GM13976 (cell line): ENCODE measurements at regions not wholly inside any gene's neighbourhood (a gene's known extent, or its start where the extent isn't known, plus 50 kb on each side); places are given as distances from the start of the nearest gene placed in this dataset.
A peak's percentile ranks its signal among the peaks of the same experiment; 100 is the strongest.

Source experiments
- DNase-seq: peaks from one replicate; pipeline ENCODE4 v3.0.0; 2012; ENCODE audit warnings: low spot score
- in situ Hi-C: fragments of 300-500 bp; cut with MboI; formaldehyde crosslinking; loops from one replicate; pipeline ENCODE4 v1.12.0; 2022; ENCODE audit warnings: low sequenced_read_pairs, mixed read lengths, inconsistent platforms; ENCODE audit not compliant: unreplicated experiment
- TF ChIP-seq, protein P1 (sequence below): IDR thresholded peaks from 2 replicates; pipeline ENCODE4 v1.5.1; 2012; ENCODE audit warnings: borderline replicate concordance, mild to moderate bottlenecking; ENCODE audit not compliant: insufficient read depth; ENCODE audit errors: extremely low read depth, missing control alignments, control extremely low read depth

- DNase-seq, result no peak
- in situ Hi-C loops, result no loop called here
- TF ChIP-seq, protein P1, sequence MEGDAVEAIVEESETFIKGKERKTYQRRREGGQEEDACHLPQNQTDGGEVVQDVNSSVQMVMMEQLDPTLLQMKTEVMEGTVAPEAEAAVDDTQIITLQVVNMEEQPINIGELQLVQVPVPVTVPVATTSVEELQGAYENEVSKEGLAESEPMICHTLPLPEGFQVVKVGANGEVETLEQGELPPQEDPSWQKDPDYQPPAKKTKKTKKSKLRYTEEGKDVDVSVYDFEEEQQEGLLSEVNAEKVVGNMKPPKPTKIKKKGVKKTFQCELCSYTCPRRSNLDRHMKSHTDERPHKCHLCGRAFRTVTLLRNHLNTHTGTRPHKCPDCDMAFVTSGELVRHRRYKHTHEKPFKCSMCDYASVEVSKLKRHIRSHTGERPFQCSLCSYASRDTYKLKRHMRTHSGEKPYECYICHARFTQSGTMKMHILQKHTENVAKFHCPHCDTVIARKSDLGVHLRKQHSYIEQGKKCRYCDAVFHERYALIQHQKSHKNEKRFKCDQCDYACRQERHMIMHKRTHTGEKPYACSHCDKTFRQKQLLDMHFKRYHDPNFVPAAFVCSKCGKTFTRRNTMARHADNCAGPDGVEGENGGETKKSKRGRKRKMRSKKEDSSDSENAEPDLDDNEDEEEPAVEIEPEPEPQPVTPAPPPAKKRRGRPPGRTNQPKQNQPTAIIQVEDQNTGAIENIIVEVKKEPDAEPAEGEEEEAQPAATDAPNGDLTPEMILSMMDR, result no peak
These were observed 58.9 kb upstream of the NCOA1 start for GRCh38 chr2:24432121-24432520.

GRCh38 chr2:24429197-24430074 is 61.6 kb upstream of the NCOA1 start:
- no peak for DNase-seq
- in situ Hi-C loops, result no loop called here
- TF ChIP-seq, protein P1, result no peak

DNA sequence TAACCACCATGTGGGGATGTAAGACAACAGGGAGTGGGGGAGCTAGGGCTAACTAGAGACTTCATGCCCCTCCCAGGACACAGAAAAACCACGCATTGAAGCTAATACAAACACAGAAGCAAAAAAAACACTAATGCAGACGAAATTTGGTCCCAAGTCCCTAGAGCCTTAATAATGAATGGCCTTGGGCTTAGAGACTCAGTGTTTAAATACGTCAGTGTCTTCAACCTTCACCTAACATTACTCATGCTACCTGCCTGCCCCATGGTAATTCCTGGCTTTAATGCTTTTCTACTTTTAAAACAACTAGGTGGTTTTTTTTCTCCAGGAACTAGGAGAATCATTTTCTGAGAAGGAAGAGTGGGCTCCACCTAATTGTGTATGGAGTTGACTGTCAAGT is 64.1 kb upstream of the ITSN2 start:
- TF ChIP-seq, protein P1, result no peak
- in situ Hi-C loops, result loop anchor here (25.0 kb wide), 1 partner anchor 713 kb away; no protein-coding TSS in a partner anchor
- no peak for DNase-seq

GRCh38 chr2:24423095-24423494 is 62.8 kb upstream of the ITSN2 start:
- TF ChIP-seq, protein P1, result no peak
- in situ Hi-C loops, result loop anchor here (25.0 kb wide), 1 partner anchor 714 kb away; no protein-coding TSS in a partner anchor
- no peak for DNase-seq

GRCh38 chr2:24421668-24422067 is 61.3 kb upstream of the ITSN2 start:
- TF ChIP-seq, protein P1, result peak; percentile 50
- in situ Hi-C loops, result loop anchor here (25.0 kb wide), 1 partner anchor 716 kb away; no protein-coding TSS in a partner anchor
- DNase-seq, result peak; percentile 55

GRCh38 chr2:24420373-24420772 is 60.0 kb upstream of the ITSN2 start:
- DNase-seq, result no peak
- TF ChIP-seq, protein P1, result no peak
- in situ Hi-C loops, result loop anchor here (25.0 kb wide), 1 partner anchor 717 kb away; no protein-coding TSS in a partner anchor
